ENCODE measurements at regions not wholly inside any gene's neighbourhood (a gene's known extent, or its start where the extent isn't known, plus 50 kb on each side); places are given as distances from the start of the nearest gene placed in this dataset.

DNA sequence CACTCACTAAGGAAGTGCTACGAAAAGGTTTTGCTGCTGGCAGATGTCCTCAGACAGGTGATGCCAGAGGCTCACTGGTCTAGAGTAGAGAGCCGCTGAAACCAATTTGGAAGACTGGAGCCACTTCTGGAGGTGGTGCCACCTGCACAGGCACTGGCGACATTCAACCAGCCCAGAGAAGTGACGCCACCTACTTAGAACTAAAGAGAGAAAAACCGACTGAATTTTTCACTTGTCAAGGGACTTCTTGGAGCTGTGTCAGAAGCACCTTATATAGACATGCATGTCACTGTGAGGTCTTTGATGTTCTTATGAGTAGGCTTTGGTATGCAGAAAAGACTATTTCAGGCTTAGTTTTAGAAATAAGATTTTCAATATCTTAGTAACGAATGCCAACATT lies 71.4 kb downstream of the BOD1L2 start:
- H3K9me3 ChIP-seq (replicated peaks; ENCODE audit: low read length), result no peaks in the 10 kb centered on the region
- H3K4me1 ChIP-seq (ENCODE audit: control insufficient read depth, insufficient read depth, low read length), result no peaks in the 10 kb centered on the region
- H3K9ac ChIP-seq (ENCODE audit: low read depth, low read length), result no peak overlapping the region
- no peak overlapping the region for H3K4me3 ChIP-seq (ENCODE audit: low read length)
- no peak overlapping the region for H3K4me2 ChIP-seq (ENCODE audit: low read length)
- H3K36me3 ChIP-seq (ENCODE audit: insufficient read depth, low read length), result no peaks in the 10 kb centered on the region
- H3K27me3 ChIP-seq (ENCODE audit: control insufficient read depth, insufficient read depth, low read length), result no peaks in the 10 kb centered on the region

DNA sequence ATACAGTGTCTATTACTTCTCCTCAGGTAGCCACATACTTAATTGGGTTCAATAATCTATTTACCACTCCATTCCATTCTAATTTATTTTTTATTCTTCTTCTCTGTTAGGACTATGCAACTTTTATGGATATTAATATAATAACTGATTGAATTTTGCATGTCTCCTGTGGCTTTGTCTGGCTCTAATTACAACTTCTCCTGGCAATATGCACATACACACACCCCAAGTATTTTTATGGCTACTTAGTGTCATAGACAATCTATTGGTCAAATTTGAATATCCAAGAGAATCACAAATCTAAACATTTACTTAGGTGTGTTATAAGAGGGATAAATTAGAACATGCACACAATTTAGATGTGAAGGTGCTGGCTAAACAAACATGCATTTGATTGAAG lies 73.1 kb downstream of the BOD1L2 start:
- Histone ChIP-seq H3K4me2 (ENCODE audit: low read length) (no peak overlapping the region), H3K4me3 (ENCODE audit: low read length) (no peak overlapping the region), H3K27me3 (ENCODE audit: control insufficient read depth, insufficient read depth, low read length) (no peaks in the 10 kb centered on the region), H3K9me3 (replicated peaks; ENCODE audit: low read length) (no peaks in the 10 kb centered on the region), H3K9ac (ENCODE audit: low read depth, low read length) (no peak overlapping the region), H3K4me1 (ENCODE audit: control insufficient read depth, insufficient read depth, low read length) (no peaks in the 10 kb centered on the region), H3K36me3 (ENCODE audit: insufficient read depth, low read length) (no peaks in the 10 kb centered on the region)

DNA sequence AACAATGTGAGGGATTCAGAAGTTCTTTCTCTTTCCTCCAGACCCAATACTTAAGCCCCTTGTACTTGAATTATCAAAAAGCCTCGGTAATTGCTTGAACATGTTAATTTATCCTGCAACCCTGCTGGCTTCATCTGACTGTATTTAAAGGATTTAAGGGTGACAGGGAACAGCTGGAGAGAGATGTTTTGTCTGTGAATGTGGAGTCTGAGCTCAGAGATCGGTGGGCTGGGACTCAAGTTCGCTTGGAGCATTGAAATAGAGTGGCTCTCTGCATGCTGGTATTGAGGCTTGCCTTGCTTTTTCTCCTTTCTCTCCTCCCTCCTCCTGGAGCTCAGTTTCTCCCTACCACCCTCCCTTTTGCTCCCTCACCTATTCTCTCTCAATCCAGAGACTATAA lies 73.6 kb downstream of the BOD1L2 start:
- no peaks in the 10 kb centered on the region for H3K4me1 ChIP-seq (ENCODE audit: control insufficient read depth, insufficient read depth, low read length)
- H3K4me3 ChIP-seq (ENCODE audit: low read length), result no peak overlapping the region
- H3K9ac ChIP-seq (ENCODE audit: low read depth, low read length), result no peak overlapping the region
- H3K27me3 ChIP-seq (ENCODE audit: control insufficient read depth, insufficient read depth, low read length), result no peaks in the 10 kb centered on the region
- no peak overlapping the region for H3K4me2 ChIP-seq (ENCODE audit: low read length)
- H3K9me3 ChIP-seq (replicated peaks; ENCODE audit: low read length), result no peaks in the 10 kb centered on the region
- H3K36me3 ChIP-seq (ENCODE audit: insufficient read depth, low read length), result no peaks in the 10 kb centered on the region

DNA sequence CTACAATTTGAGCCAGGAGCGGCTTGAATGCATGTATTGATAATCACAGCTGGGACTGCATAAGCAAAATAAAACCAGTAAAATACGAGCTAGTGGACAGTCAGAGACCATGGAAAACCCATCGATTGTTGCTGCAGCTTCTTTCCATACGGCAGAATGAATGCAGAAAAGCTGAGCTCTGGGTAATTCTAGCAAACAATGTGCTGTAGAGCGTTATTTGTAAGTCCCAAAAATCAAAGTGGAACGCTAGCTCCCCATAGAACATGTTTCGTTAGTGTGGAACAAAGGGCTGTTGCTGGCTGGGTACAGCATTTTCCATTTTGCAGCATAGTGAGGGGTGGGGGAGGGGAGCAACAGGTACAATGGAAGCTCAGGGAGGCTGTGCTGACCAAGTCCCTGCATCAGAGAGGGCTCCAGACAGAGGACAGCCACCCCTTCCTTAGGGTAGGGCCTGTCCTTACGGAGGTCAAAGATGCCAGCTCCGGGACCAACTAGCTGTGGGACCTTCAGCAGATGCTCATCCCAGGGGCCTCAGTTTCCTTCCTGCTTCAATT lies 74.1 kb downstream of the BOD1L2 start:
- Histone ChIP-seq H3K9me3 (replicated peaks; ENCODE audit: low read length) (no peaks in the 10 kb centered on the region), H3K9ac (ENCODE audit: low read depth, low read length) (no peak overlapping the region), H3K4me3 (ENCODE audit: low read length) (no peak overlapping the region), H3K4me1 (ENCODE audit: control insufficient read depth, insufficient read depth, low read length) (no peaks in the 10 kb centered on the region), H3K36me3 (ENCODE audit: insufficient read depth, low read length) (no peaks in the 10 kb centered on the region), H3K27me3 (ENCODE audit: control insufficient read depth, insufficient read depth, low read length) (no peaks in the 10 kb centered on the region), H3K4me2 (ENCODE audit: low read length) (no peak overlapping the region)

DNA sequence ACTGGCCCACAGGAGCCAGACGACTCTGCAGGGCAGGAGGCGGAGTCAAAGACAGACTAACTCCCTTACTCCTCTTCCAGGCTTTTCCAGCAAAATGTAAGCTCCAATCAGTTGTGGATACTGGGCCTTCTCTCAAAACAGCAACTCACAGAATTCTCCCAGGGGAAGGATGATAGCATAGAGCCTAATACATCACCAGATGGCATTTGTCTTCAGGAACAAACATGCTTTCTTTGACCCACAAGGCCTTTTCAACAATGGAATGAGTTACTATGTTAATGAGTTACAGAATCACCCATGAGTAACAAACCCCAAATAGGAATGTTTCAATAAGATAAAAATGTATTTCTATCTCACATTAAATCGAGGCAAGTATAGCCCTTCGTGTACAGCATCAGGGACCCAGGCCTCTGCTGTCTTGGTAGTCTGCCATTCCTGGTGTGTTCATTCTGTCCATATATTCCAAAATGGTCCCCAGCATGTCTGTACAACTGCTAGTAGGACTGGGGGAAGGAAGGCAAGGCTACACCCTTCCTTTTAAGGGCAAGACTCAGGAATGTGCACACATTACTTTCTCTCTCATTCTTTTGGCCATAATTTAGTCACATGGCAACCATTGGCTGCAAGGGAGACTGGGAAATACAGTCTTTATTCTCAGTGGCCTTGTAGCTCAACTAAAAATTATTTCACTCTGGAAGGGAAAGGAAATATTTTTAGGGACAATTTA lies 76.4 kb downstream of the BOD1L2 start:
- no peaks in the 10 kb centered on the region for H3K9me3 ChIP-seq (replicated peaks; ENCODE audit: low read length)
- H3K4me2 ChIP-seq (ENCODE audit: low read length), result no peak overlapping the region
- no peaks in the 10 kb centered on the region for H3K27me3 ChIP-seq (ENCODE audit: control insufficient read depth, insufficient read depth, low read length)
- no peaks in the 10 kb centered on the region for H3K4me1 ChIP-seq (ENCODE audit: control insufficient read depth, insufficient read depth, low read length)
- no peak overlapping the region for H3K4me3 ChIP-seq (ENCODE audit: low read length)
- H3K36me3 ChIP-seq (ENCODE audit: insufficient read depth, low read length), result no peaks in the 10 kb centered on the region
- no peak overlapping the region for H3K9ac ChIP-seq (ENCODE audit: low read depth, low read length)

DNA sequence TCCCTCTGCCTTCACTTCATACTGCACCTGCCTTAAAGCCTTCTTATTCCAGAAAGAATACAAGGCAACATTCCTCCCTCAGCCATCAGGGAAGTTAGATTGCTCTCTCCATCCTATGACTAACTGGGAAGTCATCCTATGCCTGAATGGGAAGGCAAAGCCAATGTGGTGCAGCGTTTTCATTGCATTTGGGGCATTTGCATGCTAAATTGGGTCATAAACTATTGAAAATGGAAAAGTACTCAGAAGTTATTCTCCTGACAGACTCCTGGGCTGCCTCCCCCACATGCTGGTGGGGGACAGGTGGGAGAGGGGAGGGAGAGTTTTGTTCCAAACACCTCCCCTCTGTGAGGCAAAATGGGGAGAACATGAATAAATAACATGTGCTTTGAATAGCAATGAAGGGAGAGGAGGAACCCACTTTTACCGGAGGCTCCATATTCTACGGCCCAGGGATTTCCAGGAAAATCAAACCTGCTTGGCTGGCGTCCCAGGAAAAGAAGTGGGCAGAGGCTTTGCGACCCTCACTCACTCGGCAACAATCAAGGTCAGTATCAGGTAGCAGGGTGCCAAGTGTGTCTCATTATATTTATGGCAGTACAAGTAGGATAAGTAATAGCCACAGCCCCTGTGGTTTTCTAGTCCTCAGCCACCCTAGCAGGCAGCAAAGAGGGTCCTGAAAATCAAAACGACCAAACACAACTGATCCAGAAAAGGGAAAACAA lies 84.1 kb downstream of the BOD1L2 start:
- no peaks in the 10 kb centered on the region for H3K36me3 ChIP-seq (ENCODE audit: insufficient read depth, low read length)
- no peak overlapping the region for H3K9ac ChIP-seq (ENCODE audit: low read depth, low read length)
- H3K4me3 ChIP-seq (ENCODE audit: low read length), result no peak overlapping the region
- no peaks in the 10 kb centered on the region for H3K9me3 ChIP-seq (replicated peaks; ENCODE audit: low read length)
- H3K27me3 ChIP-seq (ENCODE audit: control insufficient read depth, insufficient read depth, low read length), result no peaks in the 10 kb centered on the region
- no peak overlapping the region for H3K4me2 ChIP-seq (ENCODE audit: low read length)
- no peaks in the 10 kb centered on the region for H3K4me1 ChIP-seq (ENCODE audit: control insufficient read depth, insufficient read depth, low read length)

DNA sequence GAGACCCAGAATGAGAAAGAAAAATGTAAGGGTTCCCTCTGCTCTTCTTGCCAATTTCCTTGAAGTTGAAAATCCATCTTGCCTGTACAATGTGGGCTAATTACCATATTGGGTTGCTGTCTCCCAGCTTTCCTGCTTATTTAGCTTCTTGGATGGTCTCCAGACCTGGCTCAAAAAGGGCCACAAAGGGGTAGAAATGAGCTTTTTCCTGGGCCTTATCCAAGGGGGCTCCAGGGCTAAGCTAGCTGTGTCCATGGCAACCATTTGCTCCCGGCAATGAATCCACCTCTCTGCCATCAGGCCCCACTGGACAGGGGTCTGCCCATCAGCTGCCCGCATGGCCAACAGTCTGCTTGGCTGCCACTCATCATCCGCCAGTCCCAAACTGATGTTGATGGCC lies 85.0 kb downstream of the BOD1L2 start:
- Histone ChIP-seq H3K9me3 (replicated peaks; ENCODE audit: low read length) (no peaks in the 10 kb centered on the region), H3K9ac (ENCODE audit: low read depth, low read length) (no peak overlapping the region), H3K4me3 (ENCODE audit: low read length) (no peak overlapping the region), H3K36me3 (ENCODE audit: insufficient read depth, low read length) (no peaks in the 10 kb centered on the region), H3K4me1 (ENCODE audit: control insufficient read depth, insufficient read depth, low read length) (no peaks in the 10 kb centered on the region), H3K27me3 (ENCODE audit: control insufficient read depth, insufficient read depth, low read length) (no peaks in the 10 kb centered on the region), H3K4me2 (ENCODE audit: low read length) (no peak overlapping the region)

DNA sequence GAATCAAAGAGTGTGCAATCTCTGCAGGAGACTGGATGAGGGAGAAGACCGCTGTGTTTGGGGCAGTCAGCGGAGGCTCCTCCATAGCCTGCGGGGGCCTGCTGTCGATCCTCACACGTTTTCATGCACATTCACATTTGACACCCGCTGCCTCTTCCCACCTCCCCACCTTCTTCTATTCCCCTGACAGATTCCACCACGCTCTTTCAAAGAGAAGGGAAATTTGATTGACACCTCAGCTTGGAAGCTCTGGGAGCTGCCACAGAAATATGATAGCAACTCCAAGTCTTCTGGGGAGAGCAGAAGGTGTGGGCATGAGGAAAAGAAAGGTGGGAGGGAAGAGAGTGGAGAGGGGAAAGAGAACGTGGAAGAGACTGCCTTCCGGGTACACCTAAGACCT lies 87.5 kb downstream of the BOD1L2 start:
- H3K4me3 ChIP-seq (ENCODE audit: low read length), result no peak overlapping the region
- H3K9me3 ChIP-seq (replicated peaks; ENCODE audit: low read length), result no peaks in the 10 kb centered on the region
- no peak overlapping the region for H3K9ac ChIP-seq (ENCODE audit: low read depth, low read length)
- H3K4me1 ChIP-seq (ENCODE audit: control insufficient read depth, insufficient read depth, low read length), result no peaks in the 10 kb centered on the region
- H3K4me2 ChIP-seq (ENCODE audit: low read length), result no peak overlapping the region
- no peaks in the 10 kb centered on the region for H3K27me3 ChIP-seq (ENCODE audit: control insufficient read depth, insufficient read depth, low read length)
- no peaks in the 10 kb centered on the region for H3K36me3 ChIP-seq (ENCODE audit: insufficient read depth, low read length)

DNA sequence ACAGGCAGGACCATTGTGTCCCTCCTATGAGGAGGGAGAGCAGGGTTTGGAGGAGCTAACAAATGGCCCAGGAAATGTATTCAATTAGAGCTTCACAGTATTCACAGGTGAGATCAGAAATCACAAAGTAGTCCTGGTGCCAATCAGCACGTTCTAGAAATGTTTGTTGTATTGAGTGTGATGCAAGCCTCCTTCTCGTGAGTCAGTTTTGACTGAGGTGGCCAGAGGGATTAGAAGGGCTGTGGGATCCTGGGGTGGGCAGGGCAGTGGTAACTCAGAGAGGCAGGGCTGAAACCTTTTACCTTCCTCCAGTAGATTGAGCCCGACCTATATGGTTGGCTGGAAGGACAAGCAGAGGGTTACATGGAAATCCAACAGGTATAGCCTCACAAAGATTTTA lies 95.0 kb downstream of the BOD1L2 start:
- H3K27me3 ChIP-seq (ENCODE audit: control insufficient read depth, insufficient read depth, low read length), result no peaks in the 10 kb centered on the region
- no peak overlapping the region for H3K9ac ChIP-seq (ENCODE audit: low read depth, low read length)
- H3K4me3 ChIP-seq (ENCODE audit: low read length), result no peak overlapping the region
- no peaks in the 10 kb centered on the region for H3K4me1 ChIP-seq (ENCODE audit: control insufficient read depth, insufficient read depth, low read length)
- H3K36me3 ChIP-seq (ENCODE audit: insufficient read depth, low read length), result no peaks in the 10 kb centered on the region
- H3K4me2 ChIP-seq (ENCODE audit: low read length), result no peak overlapping the region
- H3K9me3 ChIP-seq (replicated peaks; ENCODE audit: low read length), result no peaks in the 10 kb centered on the region

DNA sequence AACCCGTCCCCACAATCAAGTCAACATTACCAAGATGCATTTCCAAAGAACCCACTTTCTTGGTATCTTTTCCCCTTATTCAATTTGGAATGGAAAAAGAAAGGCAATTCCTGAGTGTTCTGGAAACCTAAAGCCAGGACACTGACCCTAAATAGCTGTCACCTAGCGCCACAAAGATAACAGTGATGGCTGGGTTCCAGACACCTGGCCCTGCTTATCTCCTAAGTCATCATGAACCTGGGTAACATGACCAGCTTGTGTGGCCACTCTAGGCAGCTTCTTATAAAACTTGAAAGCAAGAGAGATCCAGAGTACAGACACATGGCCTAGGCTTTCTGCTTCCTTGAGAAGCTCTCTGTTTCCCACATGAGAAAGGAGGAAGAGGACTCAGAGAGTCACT lies 95.4 kb downstream of the BOD1L2 start:
- H3K4me3 ChIP-seq (ENCODE audit: low read length), result no peak overlapping the region

DNA sequence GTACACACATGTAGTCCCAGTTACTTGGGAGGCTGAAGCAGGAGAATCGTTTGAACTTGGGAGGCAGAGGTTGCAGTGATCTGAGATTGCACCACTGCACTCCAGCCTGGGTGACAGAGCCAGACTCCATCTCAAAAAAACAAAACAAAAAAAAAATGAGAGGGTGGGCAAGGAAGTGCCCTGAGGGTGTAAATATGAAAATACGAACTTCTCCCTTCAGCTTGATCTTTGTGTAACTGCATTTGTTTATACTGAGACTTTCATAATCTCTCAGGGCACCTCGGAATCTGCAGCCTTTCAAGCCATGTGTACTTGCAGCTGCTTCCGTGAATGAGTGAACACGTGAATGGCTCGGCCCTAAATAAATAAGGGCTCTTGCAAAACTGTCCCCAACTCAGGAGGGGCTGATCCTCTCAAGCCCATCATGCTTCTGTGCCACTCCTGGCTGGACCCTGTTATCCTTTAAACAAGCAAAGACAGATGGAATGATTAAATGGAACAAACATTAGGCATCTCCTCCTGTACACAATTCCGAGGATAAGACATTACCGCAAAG lies 96.8 kb downstream of the BOD1L2 start:
- Histone ChIP-seq H3K27me3 (ENCODE audit: control insufficient read depth, insufficient read depth, low read length) (no peaks in the 10 kb centered on the region), H3K4me3 (ENCODE audit: low read length) (no peak overlapping the region), H3K9me3 (replicated peaks; ENCODE audit: low read length) (no peaks in the 10 kb centered on the region), H3K4me2 (ENCODE audit: low read length) (no peak overlapping the region), H3K4me1 (ENCODE audit: control insufficient read depth, insufficient read depth, low read length) (no peaks in the 10 kb centered on the region), H3K36me3 (ENCODE audit: insufficient read depth, low read length) (no peaks in the 10 kb centered on the region), H3K9ac (ENCODE audit: low read depth, low read length) (no peak overlapping the region)

More for the DNA sequence above, 95.4 kb downstream of the BOD1L2 start:
- H3K9ac ChIP-seq (ENCODE audit: low read depth, low read length), result no peak overlapping the region
- no peaks in the 10 kb centered on the region for H3K36me3 ChIP-seq (ENCODE audit: insufficient read depth, low read length)
- H3K9me3 ChIP-seq (replicated peaks; ENCODE audit: low read length), result no peaks in the 10 kb centered on the region
- H3K4me1 ChIP-seq (ENCODE audit: control insufficient read depth, insufficient read depth, low read length), result no peaks in the 10 kb centered on the region
- no peak overlapping the region for H3K4me2 ChIP-seq (ENCODE audit: low read length)
- no peaks in the 10 kb centered on the region for H3K27me3 ChIP-seq (ENCODE audit: control insufficient read depth, insufficient read depth, low read length)
